HG03442 (cell line): ENCODE measurements at regions not wholly inside any gene's neighbourhood (a gene's known extent, or its start where the extent isn't known, plus 50 kb on each side); places are given as distances from the start of the nearest gene placed in this dataset.

Experiments
- ATAC-seq: cut with Tn5 transposase; IDR thresholded peaks from one replicate; pipeline ENCODE4 v1.9.1; 2021; ENCODE audit warnings: mild to moderate bottlenecking, moderate library complexity; ENCODE audit not compliant: unreplicated experiment

GRCh38 chrX:131764216-131764615 lies 220.3 kb downstream of the OR13H1 start:
- no peak for ATAC-seq

DNA sequence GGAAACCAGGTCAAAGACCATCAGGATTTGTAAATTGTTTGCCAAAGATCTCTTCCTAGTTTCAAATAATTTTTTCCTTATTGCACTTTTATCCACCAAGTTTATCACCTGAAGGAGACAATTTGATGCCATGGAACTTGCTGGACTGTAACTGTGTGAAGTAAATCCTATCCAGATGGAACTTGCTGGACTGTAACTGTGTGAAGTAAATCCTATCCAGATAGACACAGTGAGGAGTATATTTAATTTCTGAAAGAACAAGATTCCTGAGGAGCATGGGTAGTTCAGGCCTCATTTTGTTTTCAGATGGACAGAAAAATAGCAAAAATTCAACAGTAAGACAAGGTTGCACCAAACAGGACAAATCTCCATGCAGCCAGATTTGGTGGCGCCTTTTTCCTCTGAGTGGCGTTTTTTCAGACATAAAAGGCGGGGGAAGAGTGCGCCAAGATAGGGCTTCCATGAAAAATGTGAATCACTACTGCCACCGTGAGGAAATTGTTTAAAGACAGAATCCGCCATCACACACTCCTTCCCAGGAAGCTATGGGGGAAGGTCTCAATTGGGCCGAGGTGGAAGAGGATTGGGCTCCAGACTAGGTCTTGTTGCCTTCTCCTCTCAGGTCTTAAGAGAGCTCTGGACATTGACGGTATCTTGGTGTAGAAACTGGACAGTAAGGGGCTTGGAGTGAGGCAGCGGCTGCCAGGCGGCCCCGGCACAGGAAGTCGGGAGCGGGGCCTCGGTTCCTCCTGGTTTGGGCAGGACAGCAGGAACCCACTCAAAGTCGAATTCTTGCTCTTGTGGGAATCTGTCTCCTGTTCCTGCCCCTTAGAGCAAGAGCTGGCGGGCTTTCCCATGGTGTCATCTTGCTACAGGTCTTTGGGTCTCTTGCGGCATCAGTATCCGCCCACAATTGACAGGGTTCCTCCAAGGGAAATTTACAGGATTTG lies 234.7 kb downstream of the OR13H1 start:
- ATAC-seq, result no peak

GRCh38 chrX:131779306-131779705 lies 235.4 kb downstream of the OR13H1 start:
- no peak for ATAC-seq

DNA sequence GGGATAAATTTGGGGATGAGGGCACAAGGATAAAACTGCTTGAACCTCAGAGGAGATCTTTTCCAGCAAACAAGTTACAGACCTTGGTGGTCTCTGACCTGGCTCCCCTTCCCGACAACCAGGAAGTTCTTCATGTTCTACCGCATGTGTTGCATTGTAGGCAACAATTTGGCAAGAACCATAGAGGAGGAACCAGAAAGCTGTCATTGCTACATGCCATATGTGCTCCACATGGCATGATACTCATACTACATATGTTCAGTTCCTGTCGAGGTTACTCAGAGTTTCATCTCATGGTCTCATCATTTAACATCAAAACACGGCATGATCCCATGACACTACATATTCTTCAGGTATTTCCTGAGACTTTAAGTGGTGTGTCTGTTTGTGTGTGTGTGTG lies 235.9 kb downstream of the OR13H1 start:
- ATAC-seq, result no peak

DNA sequence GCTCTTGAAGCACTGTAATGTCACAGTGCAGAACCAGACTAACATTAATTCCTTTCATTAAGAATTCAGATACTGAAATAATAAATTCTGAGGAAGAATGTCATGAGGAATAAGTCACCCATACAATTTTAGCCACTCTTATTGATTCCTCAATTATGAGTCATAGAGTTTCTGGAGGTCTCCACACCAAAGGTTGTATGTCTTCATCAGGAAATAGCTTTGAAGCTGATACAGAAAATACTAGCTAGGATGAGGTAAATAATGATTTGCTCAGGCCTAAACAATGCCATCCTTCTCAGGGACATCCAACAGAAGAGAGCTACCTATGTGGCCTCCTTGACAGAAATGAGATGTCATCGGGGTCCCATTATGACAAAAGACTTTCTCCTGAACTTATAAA lies 238.8 kb downstream of the OR13H1 start:
- no peak for ATAC-seq

GRCh38 chrX:131783555-131784308 lies 239.4 kb upstream of the STK26 start:
- no peak for ATAC-seq

GRCh38 chrX:131789664-131790063 lies 233.4 kb upstream of the STK26 start:
- ATAC-seq, result peak; percentile 72

- ATAC-seq, result no peak
Measured at GRCh38 chrX:131791608-131792355, 231.3 kb upstream of the STK26 start.

- no peak for ATAC-seq
Measured at GRCh38 chrX:131792356-131792749, 230.7 kb upstream of the STK26 start.

DNA sequence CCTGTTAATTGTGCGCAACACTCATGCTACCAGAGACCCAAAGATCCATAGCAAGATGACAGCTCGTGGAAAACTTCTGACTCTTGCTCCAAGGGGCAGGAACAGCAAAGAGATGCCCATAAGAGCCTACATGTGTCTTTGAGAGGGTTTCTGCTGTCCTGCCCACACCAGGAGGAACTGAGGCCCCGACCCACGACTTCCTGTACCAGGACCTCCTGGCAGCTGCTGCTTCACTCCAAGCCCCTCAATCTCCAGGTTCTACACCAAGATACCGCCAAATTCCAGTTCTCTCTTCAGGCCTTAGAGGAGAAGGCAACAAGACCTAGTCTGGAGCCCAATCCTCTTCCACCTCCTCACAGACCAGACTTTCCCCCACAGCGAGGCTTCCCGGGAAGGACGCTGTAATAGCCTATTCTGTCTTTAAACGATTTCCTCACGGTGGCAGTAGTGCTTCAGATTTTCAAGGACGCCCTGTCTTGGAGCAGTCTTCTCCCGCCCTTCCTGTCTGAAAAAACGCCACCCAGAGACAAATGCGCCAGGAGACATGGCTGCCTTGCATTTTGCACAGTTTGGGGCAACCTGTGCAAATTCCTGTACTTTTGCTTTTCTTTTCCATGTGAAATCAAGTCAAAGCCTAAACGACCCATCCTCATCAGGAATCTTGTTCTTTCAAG lies 230.2 kb upstream of the STK26 start:
- no peak for ATAC-seq

DNA sequence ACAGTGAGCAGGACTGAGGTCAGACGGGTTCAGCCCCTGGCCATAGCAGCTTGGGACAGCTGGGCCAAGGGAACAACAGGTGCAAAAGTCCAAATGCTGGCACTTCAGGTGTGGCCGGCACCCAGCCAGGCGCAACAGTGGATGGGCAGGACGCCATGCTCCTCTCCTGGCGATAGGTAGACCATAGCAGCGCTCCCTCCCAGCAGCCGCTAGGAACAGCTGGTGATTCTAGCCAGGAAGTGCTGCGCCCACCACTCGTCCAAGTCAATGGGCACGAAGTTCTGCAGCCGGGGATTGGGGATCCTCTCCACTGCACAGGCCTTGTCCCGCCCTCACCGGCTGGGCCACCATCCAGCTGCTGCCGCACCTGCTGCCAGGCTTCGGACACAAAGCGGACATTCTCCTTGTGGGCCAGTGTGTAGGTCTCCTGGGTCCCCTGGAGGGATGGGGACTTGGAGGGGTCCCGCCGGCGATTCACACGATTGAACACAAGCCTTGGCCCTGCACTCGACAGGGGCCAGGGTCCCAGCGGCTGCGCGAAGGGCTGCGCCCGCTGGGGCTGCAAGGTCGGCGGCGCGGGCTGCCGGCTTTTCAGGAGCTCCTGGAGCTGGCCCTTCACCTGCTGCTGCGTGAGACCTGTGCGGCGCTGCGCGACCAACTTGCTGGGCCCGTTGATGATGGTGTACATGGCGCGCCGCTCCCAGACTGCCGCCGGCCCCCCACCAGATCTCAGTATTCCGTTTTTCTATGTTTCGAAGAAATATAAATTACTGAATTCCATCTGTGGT lies 227.5 kb upstream of the STK26 start:
- ATAC-seq, result no peak

GRCh38 chrX:131801066-131801465 lies 222.0 kb upstream of the STK26 start:
- no peak for ATAC-seq

DNA sequence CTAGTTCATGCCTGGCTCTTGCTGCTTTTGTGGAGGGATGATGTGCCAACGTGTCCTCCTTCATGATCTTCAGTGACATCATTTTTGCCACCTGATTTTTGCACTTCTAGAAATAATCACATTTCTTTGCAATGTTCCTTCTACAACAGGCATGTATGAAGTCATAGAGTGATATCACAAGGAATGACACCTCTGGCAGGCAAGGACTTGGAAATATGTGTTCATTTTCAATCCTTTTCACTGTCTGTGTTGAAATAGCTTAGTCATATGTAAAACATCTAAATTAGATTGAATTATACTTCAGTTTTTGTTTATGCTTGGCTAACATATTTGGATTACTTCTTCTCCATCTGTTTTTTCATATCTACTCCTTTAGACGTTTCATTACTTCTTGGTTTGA lies 221.2 kb upstream of the STK26 start:
- ATAC-seq, result no peak

GRCh38 chrX:131802836-131803626 lies 220.1 kb upstream of the STK26 start:
- peak; percentile 60 for ATAC-seq

GRCh38 chrX:131812847-131813825 lies 210.0 kb upstream of the STK26 start:
- ATAC-seq, result peak; percentile 88

GRCh38 chrX:131816551-131817136 lies 206.5 kb upstream of the STK26 start:
- ATAC-seq, result peak; percentile 50

DNA sequence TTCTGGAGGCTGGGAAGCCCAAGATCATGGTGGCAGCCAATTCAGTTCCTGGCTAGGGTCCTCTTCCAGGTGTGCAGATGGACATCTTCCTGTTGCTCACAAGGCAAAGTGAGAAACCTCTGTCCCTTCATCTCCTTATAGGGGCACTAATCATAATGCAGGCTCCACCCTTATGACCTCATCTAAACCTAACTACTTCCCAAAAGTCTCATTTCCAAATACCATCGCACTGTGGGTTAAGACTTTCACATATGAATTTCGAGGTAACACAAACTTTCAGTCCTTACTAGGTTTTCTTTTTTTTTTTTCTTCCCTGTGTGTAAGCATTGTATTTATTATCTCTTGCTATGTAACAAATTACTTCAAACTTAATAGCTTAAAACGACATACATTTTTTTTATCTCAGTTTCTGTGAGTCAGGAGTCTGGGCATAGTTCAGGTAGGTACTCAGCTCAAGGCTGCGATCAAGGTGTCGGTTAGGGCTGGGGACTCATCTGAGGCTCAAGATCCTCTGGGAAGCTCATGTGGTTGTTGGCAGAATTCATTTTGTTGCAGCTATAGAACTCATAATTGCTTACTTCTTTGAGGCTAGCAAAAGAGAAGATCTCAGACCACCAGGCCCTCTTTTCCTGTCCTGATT lies 204.7 kb upstream of the STK26 start:
- no peak for ATAC-seq
